DMS53 treated with DMSO at 0.1 percent for 48 hours (cell line): ENCODE measurements at regions not wholly inside any gene's neighbourhood (a gene's known extent, or its start where the extent isn't known, plus 50 kb on each side); places are given as distances from the start of the nearest gene placed in this dataset.

Experiments used
- DNase-seq: peaks from one replicate; lab custom pipeline; 2025; ENCODE audit not compliant: unreplicated experiment; lab: John Stamatoyannopoulos, UW

- no peak for DNase-seq
These were observed 747.0 kb downstream of the TNS3 start for GRCh38 chr7:46834921-46835320.

GRCh38 chr7:46833197-46833596 lies 748.7 kb downstream of the TNS3 start:
- no peak for DNase-seq

- no peak for DNase-seq
These were observed 749.8 kb downstream of the TNS3 start for GRCh38 chr7:46832136-46832535.

GRCh38 chr7:46819819-46820218 lies 762.1 kb downstream of the TNS3 start:
- DNase-seq: no peak

GRCh38 chr7:46814516-46815250 lies 767.2 kb downstream of the TNS3 start:
- DNase-seq: no peak

GRCh38 chr7:46812101-46812675 lies 769.7 kb downstream of the TNS3 start:
- no peak for DNase-seq

- no peak for DNase-seq
These were observed 770.4 kb downstream of the TNS3 start for GRCh38 chr7:46811529-46811928.

GRCh38 chr7:46810986-46811385 lies 770.9 kb downstream of the TNS3 start:
- no peak for DNase-seq

- DNase-seq: no peak
These were observed 772.0 kb downstream of the TNS3 start for GRCh38 chr7:46809886-46810285.

GRCh38 chr7:46806856-46807255 lies 775.1 kb downstream of the TNS3 start:
- DNase-seq: no peak

- DNase-seq: no peak
These were observed 779.4 kb downstream of the TNS3 start for GRCh38 chr7:46802479-46802878.

- no peak for DNase-seq
These were observed 790.7 kb downstream of the TNS3 start for GRCh38 chr7:46791188-46791587.

- no peak for DNase-seq
These were observed 794.9 kb downstream of the TNS3 start for GRCh38 chr7:46786995-46787394.

GRCh38 chr7:46786221-46786954 lies 795.5 kb downstream of the TNS3 start:
- no peak for DNase-seq

- DNase-seq: no peak
These were observed 797.2 kb downstream of the TNS3 start for GRCh38 chr7:46784732-46785131.

- DNase-seq: no peak
These were observed 799.9 kb downstream of the TNS3 start for GRCh38 chr7:46781901-46782439.

GRCh38 chr7:46776790-46777189 lies 805.1 kb downstream of the TNS3 start:
- DNase-seq: peak; percentile 7

- DNase-seq: peak; percentile 4
These were observed 806.1 kb downstream of the TNS3 start for GRCh38 chr7:46775776-46776175.

- no peak for DNase-seq
These were observed 806.9 kb downstream of the TNS3 start for GRCh38 chr7:46775020-46775419.

GRCh38 chr7:46774515-46774914 lies 807.4 kb downstream of the TNS3 start:
- no peak for DNase-seq

GRCh38 chr7:46772776-46773175 lies 809.1 kb downstream of the TNS3 start:
- DNase-seq: no peak

GRCh38 chr7:46767071-46767470 lies 814.8 kb downstream of the TNS3 start:
- DNase-seq: no peak
